Bronchial epithelial cell (primary cell): ENCODE measurements at regions not wholly inside any gene's neighbourhood (a gene's known extent, or its start where the extent isn't known, plus 50 kb on each side); places are given as distances from the start of the nearest gene placed in this dataset.
A peak's percentile ranks its signal among the peaks of the same experiment; 100 is the strongest.

Experiments
- DNase-seq: peaks from one replicate; pipeline ENCODE4 v3.0.0-alpha.2; 2010; ENCODE audit warnings: low read depth
- FAIRE-seq: peaks from 2 replicates; lab custom pipeline; 2011; peaks lifted over from hg19 to GRCh38; lab: Jason Lieb, UNC
- H3K27me3 ChIP-seq: 2 replicates; pipeline ENCODE4 v1.5.1; 2011; ENCODE audit warnings: low read length; ENCODE audit not compliant: control insufficient read depth, insufficient read depth
- H3K36me3 ChIP-seq: 2 replicates; pipeline ENCODE4 v1.5.1; 2011; ENCODE audit warnings: low read length; ENCODE audit not compliant: control insufficient read depth, insufficient read depth
- H3K4me3 ChIP-seq: 2 replicates; pipeline ENCODE4 v1.5.1; 2011; ENCODE audit warnings: mild to moderate bottlenecking, low read depth, low read length, control low read depth
- TF ChIP-seq, protein P1 (sequence below): IDR thresholded peaks from 2 replicates; pipeline ENCODE4 v1.5.1; 2011; ENCODE audit warnings: mild to moderate bottlenecking, moderate library complexity, low read length, control low read depth, inconsistent platforms; ENCODE audit not compliant: insufficient read depth, severe bottlenecking

DNA sequence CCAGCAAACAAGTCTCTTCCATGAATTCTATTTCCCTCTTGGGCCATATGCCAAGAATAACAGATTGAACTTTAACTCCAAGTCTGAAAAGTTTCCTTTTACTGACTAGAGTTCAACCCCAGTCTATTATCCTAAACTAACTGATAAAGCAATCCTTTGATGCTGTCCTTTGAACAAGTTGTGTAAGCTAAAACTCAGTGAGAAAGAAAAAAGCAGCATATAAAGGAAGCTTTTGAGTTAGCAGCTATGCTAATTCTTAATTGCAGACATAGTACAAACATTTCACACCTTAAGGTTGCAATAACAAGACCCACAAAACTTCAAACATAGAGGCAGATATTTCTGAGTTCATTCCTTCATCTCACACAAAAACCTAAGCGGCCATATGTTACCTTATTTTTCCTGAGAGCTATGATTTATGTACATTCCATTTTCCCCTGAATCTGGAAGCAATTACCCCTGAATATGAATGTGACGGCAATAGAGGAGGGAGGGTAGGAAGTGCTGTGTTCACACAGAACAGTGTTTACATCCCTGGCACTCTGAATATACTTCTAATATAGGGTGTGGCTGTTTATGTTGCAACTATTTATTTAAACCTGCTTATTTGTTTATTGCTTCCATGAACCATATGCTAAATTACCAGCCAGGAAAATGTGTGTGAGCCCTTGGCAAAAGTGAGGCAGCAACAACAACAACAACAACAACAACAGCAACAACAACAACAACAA lies 180.6 kb downstream of the IRS1 start:
- H3K4me3 ChIP-seq: no peak overlapping the region
- no peaks in the 10 kb centered on the region for H3K27me3 ChIP-seq
- no peaks in the 10 kb centered on the region for H3K36me3 ChIP-seq
- FAIRE-seq (no peak), DNase-seq (peak; percentile 47)
- TF ChIP-seq, protein P1, sequence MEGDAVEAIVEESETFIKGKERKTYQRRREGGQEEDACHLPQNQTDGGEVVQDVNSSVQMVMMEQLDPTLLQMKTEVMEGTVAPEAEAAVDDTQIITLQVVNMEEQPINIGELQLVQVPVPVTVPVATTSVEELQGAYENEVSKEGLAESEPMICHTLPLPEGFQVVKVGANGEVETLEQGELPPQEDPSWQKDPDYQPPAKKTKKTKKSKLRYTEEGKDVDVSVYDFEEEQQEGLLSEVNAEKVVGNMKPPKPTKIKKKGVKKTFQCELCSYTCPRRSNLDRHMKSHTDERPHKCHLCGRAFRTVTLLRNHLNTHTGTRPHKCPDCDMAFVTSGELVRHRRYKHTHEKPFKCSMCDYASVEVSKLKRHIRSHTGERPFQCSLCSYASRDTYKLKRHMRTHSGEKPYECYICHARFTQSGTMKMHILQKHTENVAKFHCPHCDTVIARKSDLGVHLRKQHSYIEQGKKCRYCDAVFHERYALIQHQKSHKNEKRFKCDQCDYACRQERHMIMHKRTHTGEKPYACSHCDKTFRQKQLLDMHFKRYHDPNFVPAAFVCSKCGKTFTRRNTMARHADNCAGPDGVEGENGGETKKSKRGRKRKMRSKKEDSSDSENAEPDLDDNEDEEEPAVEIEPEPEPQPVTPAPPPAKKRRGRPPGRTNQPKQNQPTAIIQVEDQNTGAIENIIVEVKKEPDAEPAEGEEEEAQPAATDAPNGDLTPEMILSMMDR: no peak

DNA sequence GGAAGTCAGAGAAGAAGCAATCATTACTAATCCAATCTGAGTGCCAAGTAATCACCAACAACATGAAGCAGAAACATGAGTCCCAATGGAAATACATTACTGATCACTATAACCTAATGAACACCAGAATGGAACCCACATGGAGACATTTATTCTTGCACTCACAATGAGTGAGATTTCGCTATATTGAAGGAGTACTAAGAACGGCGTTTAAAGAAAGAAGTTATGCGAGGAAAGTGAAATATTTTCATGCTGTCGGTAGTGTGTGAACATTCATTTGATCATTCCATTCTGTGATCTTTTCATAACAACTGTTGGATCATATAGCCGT lies 181.1 kb downstream of the IRS1 start:
- H3K4me3 ChIP-seq: no peak overlapping the region
- no peaks in the 10 kb centered on the region for H3K27me3 ChIP-seq
- FAIRE-seq (no peak), DNase-seq (no peak)
- TF ChIP-seq, protein P1: no peak
- no peaks in the 10 kb centered on the region for H3K36me3 ChIP-seq

DNA sequence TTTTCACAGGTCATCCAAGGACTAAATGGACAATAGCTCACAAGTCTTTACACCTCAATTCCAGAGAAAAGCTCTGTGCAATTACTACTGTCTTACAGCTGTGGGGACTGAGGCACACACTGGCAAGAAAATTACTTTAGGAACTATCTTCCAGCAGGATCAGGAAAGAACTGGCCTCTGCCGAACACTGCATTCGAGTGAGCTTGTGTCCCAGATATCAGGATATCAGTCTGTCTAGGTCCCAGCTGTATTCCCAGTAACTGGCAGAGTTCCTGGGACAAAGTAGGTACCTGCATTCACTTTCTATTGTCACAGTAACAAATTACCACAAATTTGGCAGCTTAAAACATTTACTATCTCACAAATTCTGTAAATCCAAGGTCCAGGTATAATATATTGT lies 183.7 kb downstream of the IRS1 start:
- H3K4me3 ChIP-seq: no peak overlapping the region
- no peaks in the 10 kb centered on the region for H3K27me3 ChIP-seq
- DNase-seq (no peak), FAIRE-seq (no peak)
- TF ChIP-seq, protein P1: no peak
- no peaks in the 10 kb centered on the region for H3K36me3 ChIP-seq

DNA sequence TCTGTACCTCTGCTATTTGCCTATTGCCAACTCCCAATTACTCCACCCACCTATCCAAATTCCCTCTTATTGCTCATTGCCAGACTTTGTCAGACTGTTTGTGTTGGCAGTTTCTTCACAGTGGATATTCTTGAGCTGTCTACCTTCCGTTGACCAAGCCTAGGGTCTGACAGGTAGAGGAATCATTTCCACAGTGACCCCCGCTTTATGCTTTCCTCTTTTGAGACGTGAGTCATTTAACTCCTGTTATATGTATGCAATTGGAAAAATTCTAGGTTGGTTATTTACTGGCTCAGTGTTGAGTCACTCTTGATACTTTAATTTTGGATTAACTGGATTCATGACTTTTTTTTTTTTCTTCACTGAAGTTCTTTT lies 187.7 kb downstream of the IRS1 start:
- TF ChIP-seq, protein P1: no peak
- FAIRE-seq: no peak
- Histone ChIP-seq H3K27me3 (no peaks in the 10 kb centered on the region), H3K4me3 (no peak overlapping the region), H3K36me3 (no peaks in the 10 kb centered on the region)
- peak; percentile 97 for DNase-seq

DNA sequence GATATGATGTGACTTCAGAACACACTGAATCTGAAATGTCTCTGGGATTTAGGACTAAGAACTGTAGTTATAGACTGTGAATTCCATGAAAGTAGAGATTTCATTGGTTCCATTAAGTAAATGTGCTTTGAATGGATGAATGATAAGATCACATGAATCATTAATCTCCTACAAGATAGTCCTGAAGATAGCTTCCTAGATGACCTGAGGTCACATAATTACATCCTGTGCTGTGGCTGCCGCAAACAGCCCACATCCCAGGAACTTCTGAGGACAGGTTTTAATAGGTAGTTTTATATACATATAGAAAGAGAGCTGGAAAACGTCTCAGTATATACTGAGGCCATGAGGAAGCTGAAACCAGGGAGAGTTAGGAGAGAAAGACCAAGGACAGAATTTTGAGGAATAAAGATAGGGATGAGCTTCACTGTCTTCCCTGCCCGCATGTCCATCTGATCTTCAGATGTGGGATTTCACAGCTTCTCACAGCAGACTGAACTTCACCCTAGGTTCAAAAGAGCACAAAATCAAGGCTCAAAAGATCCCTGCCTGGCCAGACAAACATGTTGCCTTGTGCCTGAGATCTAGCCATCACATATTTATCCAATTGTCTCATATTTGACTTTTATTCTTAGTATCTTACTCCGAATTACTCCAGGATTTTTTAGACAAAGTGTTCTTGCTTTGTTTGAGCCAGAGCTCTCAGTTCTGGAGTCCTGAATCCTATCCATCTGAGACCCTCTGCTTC lies 188.2 kb downstream of the IRS1 start:
- Histone ChIP-seq H3K4me3 (no peak overlapping the region), H3K36me3 (no peaks in the 10 kb centered on the region), H3K27me3 (no peaks in the 10 kb centered on the region)
- FAIRE-seq (no peak), DNase-seq (no peak)
- TF ChIP-seq, protein P1: no peak
